ENCODE measurements at regions not wholly inside any gene's neighbourhood (a gene's known extent, or its start where the extent isn't known, plus 50 kb on each side); places are given as distances from the start of the nearest gene placed in this dataset.

DNA sequence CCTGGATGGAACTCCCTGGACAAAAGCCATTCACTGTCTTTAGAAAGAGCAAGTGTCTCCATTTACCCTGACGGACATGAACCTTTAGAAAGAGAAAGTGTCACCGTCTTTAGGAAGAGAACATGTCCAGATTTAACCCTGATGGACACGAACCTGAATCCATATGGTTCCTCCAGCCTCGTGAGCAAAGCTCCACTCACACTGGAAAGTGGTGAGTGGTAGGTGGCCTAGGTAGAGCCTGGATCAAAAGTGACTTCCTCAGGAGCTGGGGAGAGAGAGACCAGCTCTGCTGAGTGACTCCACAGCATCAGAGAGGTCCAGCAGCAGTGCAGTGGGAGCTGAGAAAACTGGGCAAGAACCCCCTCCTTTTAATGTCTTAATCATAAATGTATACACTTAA lies 59.8 kb upstream of the IRS2 start:
- H3K9me3 ChIP-seq = no peaks in the 10 kb centered on the region
- H3K4me1 ChIP-seq = no peaks in the 10 kb centered on the region
- no peak overlapping the region for H3K4me3 ChIP-seq
- TF ChIP-seq POLR2AphosphoS5 (IDR thresholded peaks at IDR 0.05; ENCODE audit: insufficient read depth in 1 of 2, low read depth in 1 of 2) = no peak
- no peak for TF ChIP-seq POLR2A (IDR thresholded peaks at IDR 0.05)
- no peak overlapping the region for H3K27ac ChIP-seq
- H3K36me3 ChIP-seq = no peaks in the 10 kb centered on the region
- DNase-seq (ENCODE audit: extremely low spot score in 2 of 2) = no peak
- H3K27me3 ChIP-seq = no peaks in the 10 kb centered on the region
- intact Hi-C loops (cut with DNase I) = no loop called here

- DNase-seq (ENCODE audit: extremely low spot score in 2 of 2) = no peak
- Histone ChIP-seq H3K36me3 (no peaks in the 10 kb centered on the region), H3K27me3 (no peaks in the 10 kb centered on the region), H3K9me3 (no peaks in the 10 kb centered on the region), H3K27ac (no peak overlapping the region), H3K4me1 (no peaks in the 10 kb centered on the region), H3K4me3 (no peak overlapping the region)
- intact Hi-C loops (cut with DNase I) = no loop called here
- TF ChIP-seq POLR2A (IDR thresholded peaks at IDR 0.05) (no peak), CTCF (IDR thresholded peaks at IDR 0.05) (no peak), POLR2AphosphoS5 (IDR thresholded peaks at IDR 0.05; ENCODE audit: insufficient read depth in 1 of 2, low read depth in 1 of 2) (no peak)
These were observed 58.0 kb upstream of the IRS2 start for GRCh38 chr13:109844396-109844795.

DNA sequence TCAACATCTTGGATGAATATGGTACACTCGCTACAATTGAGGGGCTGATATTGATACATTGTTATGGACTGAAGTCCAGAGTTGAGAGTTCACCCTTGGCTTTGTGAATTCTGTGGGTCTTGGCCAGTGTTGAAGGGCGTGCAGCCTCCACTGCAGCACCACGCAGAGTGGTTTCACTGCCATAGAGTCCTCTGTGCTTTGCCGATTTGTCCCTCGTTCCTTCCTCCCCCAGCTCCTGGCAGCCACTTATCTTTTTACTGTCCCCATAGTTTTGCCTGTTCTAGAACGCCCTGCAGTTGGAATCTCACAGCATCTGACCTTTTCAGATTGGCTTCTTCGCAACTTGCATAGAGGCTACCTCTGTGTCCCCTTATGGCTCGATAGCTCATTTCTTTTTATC lies 57.3 kb upstream of the IRS2 start:
- Histone ChIP-seq H3K4me3 (no peak overlapping the region), H3K4me1 (no peaks in the 10 kb centered on the region), H3K36me3 (no peaks in the 10 kb centered on the region), H3K9me3 (no peaks in the 10 kb centered on the region), H3K27ac (no peak overlapping the region), H3K27me3 (no peaks in the 10 kb centered on the region)
- intact Hi-C loops (cut with DNase I) = no loop called here
- DNase-seq (ENCODE audit: extremely low spot score in 2 of 2) = no peak
- TF ChIP-seq POLR2AphosphoS5 (IDR thresholded peaks at IDR 0.05; ENCODE audit: insufficient read depth in 1 of 2, low read depth in 1 of 2) = no peak
- no peak for TF ChIP-seq POLR2A (IDR thresholded peaks at IDR 0.05)
- no peak for TF ChIP-seq CTCF (IDR thresholded peaks at IDR 0.05)

GRCh38 chr13:109842212-109842920 lies 56.0 kb upstream of the IRS2 start:
- no peak for DNase-seq (ENCODE audit: extremely low spot score in 2 of 2)
- Histone ChIP-seq H3K36me3 (no peaks in the 10 kb centered on the region), H3K4me1 (no peaks in the 10 kb centered on the region), H3K4me3 (no peak overlapping the region), H3K27ac (no peak overlapping the region), H3K9me3 (no peaks in the 10 kb centered on the region), H3K27me3 (no peaks in the 10 kb centered on the region)
- intact Hi-C loops (cut with DNase I) = no loop called here
- TF ChIP-seq POLR2A (IDR thresholded peaks at IDR 0.05) (no peak), POLR2AphosphoS5 (IDR thresholded peaks at IDR 0.05; ENCODE audit: insufficient read depth in 1 of 2, low read depth in 1 of 2) (no peak), CTCF (IDR thresholded peaks at IDR 0.05) (no peak)

DNA sequence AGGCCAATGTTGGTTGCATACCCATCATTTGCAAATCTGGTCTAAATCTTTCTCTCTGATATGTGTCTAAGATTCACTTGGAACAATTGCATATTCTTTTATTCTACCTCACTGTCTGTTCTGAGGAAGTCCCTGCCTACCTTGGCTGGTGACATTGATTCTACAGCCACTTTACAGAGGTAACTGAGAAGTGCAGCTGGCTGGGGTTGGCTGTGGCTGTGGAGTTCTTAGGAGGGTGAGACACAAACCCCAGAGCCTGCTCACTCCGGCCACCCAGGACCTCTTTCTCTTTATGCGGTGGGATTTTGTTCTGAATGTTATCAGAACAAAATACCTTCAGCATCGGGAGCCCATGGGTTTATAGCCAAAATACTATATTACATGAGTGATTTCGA lies 54.5 kb upstream of the IRS2 start:
- TF ChIP-seq POLR2AphosphoS5 (IDR thresholded peaks at IDR 0.05; ENCODE audit: insufficient read depth in 1 of 2, low read depth in 1 of 2) = no peak
- no peak overlapping the region for H3K4me3 ChIP-seq
- no peaks in the 10 kb centered on the region for H3K27me3 ChIP-seq
- H3K36me3 ChIP-seq = no peaks in the 10 kb centered on the region
- H3K4me1 ChIP-seq = no peaks in the 10 kb centered on the region
- no peaks in the 10 kb centered on the region for H3K9me3 ChIP-seq
- H3K27ac ChIP-seq = no peak overlapping the region
- intact Hi-C loops (cut with DNase I) = no loop called here
- DNase-seq (ENCODE audit: extremely low spot score in 2 of 2) = no peak

- no peaks in the 10 kb centered on the region for H3K27me3 ChIP-seq
- TF ChIP-seq CTCF (IDR thresholded peaks at IDR 0.05) (no peak), POLR2AphosphoS5 (IDR thresholded peaks at IDR 0.05; ENCODE audit: insufficient read depth in 1 of 2, low read depth in 1 of 2) (no peak), POLR2A (IDR thresholded peaks at IDR 0.05) (no peak)
- H3K4me1 ChIP-seq = no peaks in the 10 kb centered on the region
- no peaks in the 10 kb centered on the region for H3K36me3 ChIP-seq
- H3K9me3 ChIP-seq = no peaks in the 10 kb centered on the region
- no peak overlapping the region for H3K4me3 ChIP-seq
- H3K27ac ChIP-seq = no peak overlapping the region
- DNase-seq (ENCODE audit: extremely low spot score in 2 of 2) = no peak
- intact Hi-C loops (cut with DNase I) = no loop called here
These were observed 54.0 kb upstream of the IRS2 start for GRCh38 chr13:109840201-109840892.

All from vagina (tissue), 2 donors.